Daoy (cell line): ENCODE measurements at regions not wholly inside any gene's neighbourhood (a gene's known extent, or its start where the extent isn't known, plus 50 kb on each side); places are given as distances from the start of the nearest gene placed in this dataset.
"Not testable (repeated sequence)": the region's sequence is repeated elsewhere in the genome, so short reads cannot be mapped to it uniquely, and the experiment has no call there.

ENCODE experiments used
- DNase-seq: peaks from one replicate; pipeline ENCODE4 v3.0.0-alpha.2; 2015; ENCODE audit warnings: low read depth

DNA sequence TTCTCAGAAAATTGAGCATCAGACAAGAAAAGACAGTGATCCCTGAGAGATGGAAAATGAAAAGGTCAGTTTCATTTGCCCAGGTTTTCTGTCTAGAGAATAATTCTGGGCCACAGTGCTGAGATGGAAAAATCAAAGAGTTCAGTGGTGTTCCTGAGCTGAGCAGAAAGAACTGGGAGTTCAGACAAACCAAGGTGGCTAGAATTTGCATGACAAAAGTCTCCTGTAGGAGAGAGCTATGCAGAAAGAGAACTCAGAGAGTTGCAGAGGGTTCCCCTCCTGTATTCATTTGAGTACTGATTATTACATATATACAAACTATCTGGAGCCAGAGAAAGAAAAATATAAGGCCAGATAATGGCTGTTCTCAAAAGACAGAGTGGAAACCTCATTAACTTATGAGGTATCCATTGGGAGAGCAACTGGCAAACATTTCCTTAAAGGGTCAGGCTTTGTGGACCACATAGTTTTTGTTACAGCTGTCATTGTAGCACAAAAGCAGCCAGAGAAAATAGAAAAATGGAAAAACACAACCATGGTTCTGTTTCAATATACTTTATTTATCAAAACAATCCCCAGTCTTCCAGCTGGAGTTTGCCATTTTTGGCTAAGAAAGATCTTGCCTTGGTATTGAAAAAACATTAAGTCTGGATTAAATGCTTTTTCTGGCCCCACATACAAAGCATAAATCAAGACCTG, 1004.1 kb downstream of the TBL1XR1 start:
- no peak for DNase-seq

DNA sequence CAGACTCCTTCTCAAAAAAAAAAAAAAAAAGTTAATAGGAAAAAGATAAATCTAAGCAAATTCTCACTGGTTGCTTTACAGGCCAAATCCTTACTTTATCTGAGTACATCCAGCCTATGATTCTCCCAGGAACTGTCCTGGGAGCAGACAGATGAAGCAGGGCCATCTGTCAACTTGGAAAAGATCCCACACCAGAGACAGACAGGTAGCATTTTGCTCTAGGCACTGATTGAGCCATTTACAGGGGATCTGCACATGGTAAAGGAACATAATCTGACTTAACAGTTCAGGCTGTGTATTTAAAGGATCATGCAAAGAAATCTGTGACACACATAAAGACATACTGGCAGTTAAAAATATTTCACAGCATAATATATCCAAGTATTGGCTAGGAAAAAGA, 1006.5 kb downstream of the TBL1XR1 start:
- no peak for DNase-seq

- DNase-seq = no peak
Measured at GRCh38 chr3:176183181-176183580, 1014.1 kb downstream of the TBL1XR1 start.

GRCh38 chr3:176174060-176174459, 1023.2 kb downstream of the TBL1XR1 start:
- DNase-seq = no peak

- no peak for DNase-seq
Measured at GRCh38 chr3:176172492-176172891, 1024.8 kb downstream of the TBL1XR1 start.

DNA sequence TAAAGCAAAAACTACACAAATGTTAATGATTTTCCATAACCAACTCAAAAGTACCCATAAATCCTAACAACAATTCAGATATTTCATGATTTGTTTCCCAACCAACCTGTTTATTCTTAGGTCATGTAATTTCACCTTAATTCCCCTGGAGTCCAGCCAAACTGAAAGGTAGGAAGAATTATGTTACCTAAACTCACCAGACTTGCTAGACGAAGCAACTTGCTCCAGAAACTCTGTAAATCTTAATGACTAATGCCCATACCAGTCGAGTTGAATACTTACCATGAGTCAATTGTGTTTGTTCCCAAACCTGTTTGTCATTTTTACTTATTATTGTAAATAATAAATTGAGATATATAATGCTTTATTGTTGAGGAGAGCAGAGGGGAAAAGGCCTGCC, 1030.0 kb downstream of the TBL1XR1 start:
- no peak for DNase-seq

DNA sequence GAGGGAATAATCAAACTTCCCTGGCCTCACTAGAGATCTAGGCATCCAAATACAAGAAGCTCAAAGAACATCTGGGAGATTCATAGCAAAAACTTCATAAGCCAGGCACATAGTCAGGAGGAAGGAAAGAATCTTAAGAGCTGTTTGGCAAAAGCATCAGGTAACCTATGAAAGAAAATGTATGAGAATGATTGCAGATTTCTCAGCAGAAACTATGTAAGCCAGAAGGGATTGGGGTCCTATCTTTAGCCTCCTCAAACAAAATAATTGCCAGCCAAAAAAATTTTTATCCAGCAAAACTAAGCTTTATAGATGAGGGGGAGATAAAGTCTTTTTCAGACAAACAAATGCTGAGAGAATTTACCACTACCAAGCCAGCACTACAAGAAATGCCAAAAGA, 1036.3 kb downstream of the TBL1XR1 start:
- DNase-seq = no peak

- peak; percentile 9 for DNase-seq
Measured at GRCh38 chr3:176159796-176160195, 1037.5 kb downstream of the TBL1XR1 start.

- DNase-seq = no peak
Measured at GRCh38 chr3:176155012-176155411, 1042.3 kb downstream of the TBL1XR1 start.

DNA sequence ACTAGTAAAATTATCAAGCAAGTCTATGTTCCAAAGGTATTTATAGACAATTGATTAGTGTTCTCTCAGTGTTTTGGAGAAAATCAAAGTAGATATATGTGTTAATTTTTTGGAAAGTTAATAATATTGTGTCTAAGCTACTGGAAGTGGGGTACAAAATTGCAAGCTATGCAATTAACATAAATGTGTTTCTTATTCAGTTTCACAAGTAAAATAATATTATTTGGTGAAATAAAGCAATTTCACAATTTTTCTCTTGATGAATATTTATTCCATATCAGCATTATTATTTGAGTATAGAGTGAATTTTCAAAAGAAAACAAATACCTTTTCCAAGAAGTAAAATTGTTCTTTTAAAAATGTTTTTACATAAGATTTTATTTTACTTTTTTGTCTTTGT, 1047.7 kb downstream of the TBL1XR1 start:
- DNase-seq = no peak

GRCh38 chr3:176147251-176147650, 1050.0 kb downstream of the TBL1XR1 start:
- no peak for DNase-seq

DNA sequence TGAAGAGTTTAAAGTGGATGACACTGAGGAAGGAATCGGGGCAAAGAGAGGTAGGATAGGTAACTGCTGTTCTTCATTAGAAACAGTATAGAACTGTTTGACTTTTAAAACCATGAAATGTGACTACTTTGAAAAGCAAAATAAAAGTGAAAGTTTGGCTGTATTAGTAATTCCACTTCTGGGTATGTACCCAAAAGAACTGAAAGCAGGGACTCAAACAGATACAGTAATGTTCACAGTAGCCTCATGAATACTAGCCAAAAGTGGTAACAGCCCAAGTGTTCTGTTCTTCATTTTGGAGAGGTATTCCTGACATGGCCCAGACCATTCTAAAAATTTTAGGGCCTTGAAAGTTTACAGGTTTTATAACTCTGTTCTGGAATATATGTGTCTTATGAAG, 1055.4 kb downstream of the TBL1XR1 start:
- DNase-seq = no peak

- no peak for DNase-seq
Measured at GRCh38 chr3:176120507-176120906, 1076.8 kb downstream of the TBL1XR1 start.

DNA sequence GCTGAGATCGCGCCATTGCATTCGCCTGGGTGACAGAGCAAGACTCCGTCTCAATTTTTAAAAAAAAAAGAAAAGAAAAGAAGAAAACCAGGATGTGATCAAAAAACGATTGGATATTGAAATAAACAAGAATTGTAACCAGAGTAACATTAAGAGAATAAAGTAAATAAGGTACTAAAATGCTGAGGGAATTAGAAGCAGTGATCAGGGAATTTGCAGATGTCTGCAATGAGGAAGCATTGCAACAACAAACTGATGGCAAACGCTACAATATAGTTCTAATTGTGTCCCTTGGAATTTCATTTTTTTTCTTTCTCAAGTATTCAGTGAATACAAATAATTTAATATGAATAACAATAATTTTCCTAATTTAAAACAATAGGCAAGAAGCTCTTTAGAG, 1077.5 kb downstream of the TBL1XR1 start:
- DNase-seq = no peak

GRCh38 chr3:176106380-176106779, 1090.9 kb downstream of the TBL1XR1 start:
- no peak for DNase-seq

DNA sequence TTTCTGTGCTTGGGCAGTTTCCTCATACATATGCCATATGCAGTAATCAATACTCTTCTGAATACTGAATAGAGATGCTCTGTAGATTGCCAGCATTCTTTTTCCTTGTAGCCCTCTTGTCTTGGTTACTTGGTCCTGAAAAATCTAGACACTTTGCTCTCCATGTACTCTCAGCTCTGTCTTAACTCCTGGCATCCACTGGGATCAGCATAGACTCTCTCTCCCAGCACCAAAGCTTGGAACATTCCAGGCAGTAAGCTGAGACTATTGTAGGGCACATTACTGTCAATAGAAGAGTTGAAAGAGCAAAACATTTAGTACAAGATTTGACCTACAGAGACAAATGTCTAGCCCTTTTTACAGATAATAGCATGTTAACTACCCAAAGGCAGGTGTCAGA, 1100.3 kb downstream of the TBL1XR1 start:
- no peak for DNase-seq

GRCh38 chr3:176093892-176094291, 1103.4 kb downstream of the TBL1XR1 start:
- not testable (repeated sequence) for DNase-seq

- no peak for DNase-seq
Measured at GRCh38 chr3:176090727-176091126, 1106.6 kb downstream of the TBL1XR1 start.

DNA sequence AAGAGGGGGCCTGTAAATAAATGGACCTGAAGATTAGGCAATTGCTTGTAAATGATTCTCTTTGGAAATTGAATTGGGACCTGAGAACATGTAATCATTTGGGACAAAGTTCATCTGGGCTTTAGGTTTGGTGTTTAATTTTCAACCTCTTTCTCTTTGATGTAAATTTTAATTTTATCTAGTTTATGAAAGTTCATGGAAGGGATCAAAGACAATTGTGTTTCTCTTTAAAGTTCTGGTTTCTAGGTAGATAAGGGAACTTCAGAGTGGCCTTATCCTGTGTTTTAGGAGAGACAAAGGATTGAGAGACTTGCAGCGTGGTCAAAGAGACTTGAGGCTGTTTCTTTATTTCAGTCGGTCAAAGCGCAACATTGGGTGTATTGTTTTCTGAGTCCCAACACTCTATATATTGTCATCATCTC, 1108.3 kb downstream of the TBL1XR1 start:
- DNase-seq = no peak

DNA sequence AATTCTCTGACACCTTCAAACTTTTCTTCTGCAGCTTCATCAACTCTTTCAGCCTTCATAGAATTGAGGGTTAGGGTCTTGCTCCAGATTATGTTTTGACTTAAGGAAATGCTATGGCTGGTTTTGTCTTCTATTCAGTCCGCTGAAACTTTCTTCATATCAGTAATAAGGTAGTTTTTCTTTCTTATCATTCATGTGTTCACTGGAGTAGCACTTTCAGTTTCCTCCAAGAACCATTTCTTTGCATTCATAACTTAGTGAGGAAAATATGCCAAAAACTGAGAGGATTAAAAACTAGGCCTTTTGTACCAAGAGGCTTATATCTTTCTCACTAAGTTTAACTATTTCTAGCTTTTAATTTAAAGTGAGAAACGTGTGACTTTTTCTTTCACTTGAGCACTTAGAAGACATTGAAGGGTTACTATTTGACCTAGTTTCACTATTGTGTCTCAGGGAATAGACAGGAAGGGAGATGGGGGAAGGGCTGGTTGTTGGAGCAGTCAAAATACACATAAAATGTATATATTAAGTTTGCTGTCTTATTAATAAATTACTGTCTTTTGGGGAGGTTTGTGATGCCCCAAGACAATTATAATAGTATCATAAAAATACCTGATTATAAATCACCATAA, 1110.1 kb downstream of the TBL1XR1 start:
- no peak for DNase-seq

- no peak for DNase-seq
Measured at GRCh38 chr3:176079785-176080184, 1117.5 kb downstream of the TBL1XR1 start.

GRCh38 chr3:176078906-176079305, 1118.4 kb downstream of the TBL1XR1 start:
- no peak for DNase-seq

DNA sequence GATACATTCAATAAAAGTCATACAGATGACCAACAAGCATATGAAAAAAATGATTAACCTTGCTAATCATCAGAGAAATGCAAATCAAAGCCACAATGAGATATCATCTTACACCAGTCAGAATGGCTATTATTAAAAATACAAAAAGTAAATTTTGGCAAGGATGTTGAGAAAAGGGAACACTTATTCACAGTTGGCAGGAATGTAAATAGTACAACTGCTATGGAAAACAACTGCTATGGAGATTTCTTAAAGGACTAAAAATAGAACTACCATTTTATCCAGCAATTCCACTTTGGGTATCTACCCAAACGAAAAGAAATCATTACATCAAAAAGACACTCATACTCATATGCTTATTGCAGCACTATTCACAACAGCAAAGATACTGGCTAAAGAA, 1121.8 kb downstream of the TBL1XR1 start:
- DNase-seq = no peak

GRCh38 chr3:176075046-176075445, 1122.2 kb downstream of the TBL1XR1 start:
- DNase-seq = no peak
